ENCODE measurements at regions not wholly inside any gene's neighbourhood (a gene's known extent, or its start where the extent isn't known, plus 50 kb on each side); places are given as distances from the start of the nearest gene placed in this dataset.
"Not testable (repeated sequence)": the region's sequence is repeated elsewhere in the genome, so short reads cannot be mapped to it uniquely, and the experiment has no call there.

DNA sequence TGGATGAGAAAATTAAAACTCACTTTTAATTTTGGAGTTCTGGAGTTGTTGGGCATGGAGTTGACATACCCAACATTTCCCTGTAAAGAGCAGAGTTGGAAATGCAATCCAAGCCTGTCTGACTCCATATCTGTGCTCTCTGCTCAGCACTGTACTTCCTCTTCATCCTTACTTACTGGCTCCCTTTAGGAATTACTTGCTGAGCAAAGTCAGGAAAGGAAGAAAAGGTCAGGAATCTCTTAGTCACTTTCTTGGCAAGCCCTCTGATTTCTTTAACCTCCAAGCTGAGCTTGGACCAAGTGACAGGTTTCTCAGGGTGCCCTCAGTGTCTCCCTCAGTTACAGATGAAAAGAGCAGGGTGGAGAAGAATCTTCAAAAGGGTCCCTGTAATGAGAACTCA, 501.5 kb downstream of the ZIC3 start:
- Histone ChIP-seq H3K36me3 (ENCODE audit: control insufficient read depth, insufficient read depth, low read length) (no peaks in the 10 kb centered on the region), H3K9me3 (ENCODE audit: control insufficient read depth, insufficient read depth, low read length) (no peaks in the 10 kb centered on the region), H3K27ac (ENCODE audit: low read depth, low read length) (no peak overlapping the region), H3K4me1 (ENCODE audit: control insufficient read depth, insufficient read depth, low read length) (no peaks in the 10 kb centered on the region), H3K9ac (ENCODE audit: low read depth, low read length) (no peak overlapping the region), H3K4me3 (ENCODE audit: low read depth, low read length) (no peak overlapping the region), H3K27me3 (ENCODE audit: control insufficient read depth, insufficient read depth, low read length) (no peaks in the 10 kb centered on the region)

DNA sequence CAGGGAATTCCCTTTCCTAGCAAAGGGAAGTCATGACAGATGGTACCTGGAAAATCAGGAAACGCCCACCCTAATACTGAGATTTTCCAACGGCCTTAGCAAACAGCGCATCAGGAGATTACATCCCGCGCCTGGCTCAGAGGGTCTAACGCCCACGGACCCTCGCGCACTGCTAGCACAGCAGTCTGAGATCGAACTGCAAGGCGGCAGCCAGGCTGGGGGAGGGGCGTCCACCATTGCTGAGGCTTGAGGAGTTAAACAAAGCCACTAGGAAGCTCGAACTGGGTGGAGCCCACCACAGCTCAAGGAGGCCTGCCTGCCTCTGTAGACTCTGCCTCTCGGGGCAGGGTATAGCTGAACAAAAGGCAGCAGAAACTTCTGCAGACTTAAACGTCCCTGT, 507.7 kb downstream of the ZIC3 start:
- Histone ChIP-seq H3K4me3 (ENCODE audit: low read depth, low read length) (no peak overlapping the region), H3K36me3 (ENCODE audit: control insufficient read depth, insufficient read depth, low read length) (no peaks in the 10 kb centered on the region)

DNA sequence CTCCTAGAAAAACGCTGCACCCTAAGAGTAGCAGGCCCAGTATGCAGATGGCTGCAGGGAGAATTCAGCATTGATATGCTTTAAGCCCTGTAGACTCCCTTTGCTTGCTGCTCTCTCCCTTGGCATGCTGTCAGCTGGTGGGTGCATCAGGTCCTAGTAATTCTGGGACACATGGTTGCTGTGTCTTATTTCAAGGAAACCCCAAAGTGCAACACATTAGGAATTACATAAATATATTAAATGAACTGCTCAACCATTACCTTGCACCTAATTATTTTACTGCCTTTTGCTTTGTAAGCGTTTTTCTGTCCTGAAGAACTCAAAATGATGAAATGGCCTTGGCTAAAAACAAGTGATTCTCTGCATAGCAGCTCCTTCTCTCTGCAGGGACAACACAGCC, 516.3 kb downstream of the ZIC3 start:
- Histone ChIP-seq H3K27me3 (ENCODE audit: control insufficient read depth, insufficient read depth, low read length) (no peaks in the 10 kb centered on the region), H3K27ac (ENCODE audit: low read depth, low read length) (no peak overlapping the region), H3K4me1 (ENCODE audit: control insufficient read depth, insufficient read depth, low read length) (peaks cover 13% of the 10 kb centered on the region; the same call in 1 of the 2 replicates), H3K9me3 (ENCODE audit: control insufficient read depth, insufficient read depth, low read length) (peaks cover 11% of the 10 kb centered on the region), H3K4me3 (ENCODE audit: low read depth, low read length) (no peak overlapping the region), H3K36me3 (ENCODE audit: control insufficient read depth, insufficient read depth, low read length) (no peaks in the 10 kb centered on the region), H3K9ac (ENCODE audit: low read depth, low read length) (no peak overlapping the region)

More for the DNA sequence above, 507.7 kb downstream of the ZIC3 start:
- no peak overlapping the region for H3K9ac ChIP-seq (ENCODE audit: low read depth, low read length)
- H3K27me3 ChIP-seq (ENCODE audit: control insufficient read depth, insufficient read depth, low read length): no peaks in the 10 kb centered on the region
- H3K9me3 ChIP-seq (ENCODE audit: control insufficient read depth, insufficient read depth, low read length): no peaks in the 10 kb centered on the region
- no peak overlapping the region for H3K27ac ChIP-seq (ENCODE audit: low read depth, low read length)
- H3K4me1 ChIP-seq (ENCODE audit: control insufficient read depth, insufficient read depth, low read length): no peaks in the 10 kb centered on the region

DNA sequence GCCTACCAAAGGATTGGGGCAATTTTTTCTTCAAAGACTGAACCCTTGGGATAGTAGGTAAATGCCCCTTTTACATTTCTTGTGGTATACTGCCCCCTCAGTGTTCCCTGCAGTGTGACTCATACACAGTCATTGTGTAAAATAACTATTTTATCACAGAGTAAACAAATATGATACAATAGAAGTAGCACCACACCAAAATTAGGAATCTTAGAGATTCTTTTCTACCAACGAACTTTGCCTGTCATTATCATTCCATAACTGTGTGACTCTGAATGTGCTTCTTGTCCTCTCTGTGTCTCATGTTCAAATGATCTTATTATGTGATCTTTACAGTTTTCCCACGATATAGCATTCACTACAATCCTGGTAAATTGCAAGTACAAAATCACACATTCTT, 517.0 kb downstream of the ZIC3 start:
- Histone ChIP-seq H3K9ac (ENCODE audit: low read depth, low read length) (no peak overlapping the region), H3K27ac (ENCODE audit: low read depth, low read length) (no peak overlapping the region), H3K4me3 (ENCODE audit: low read depth, low read length) (no peak overlapping the region), H3K9me3 (ENCODE audit: control insufficient read depth, insufficient read depth, low read length) (peaks cover 11% of the 10 kb centered on the region), H3K36me3 (ENCODE audit: control insufficient read depth, insufficient read depth, low read length) (no peaks in the 10 kb centered on the region), H3K4me1 (ENCODE audit: control insufficient read depth, insufficient read depth, low read length) (peaks cover 13% of the 10 kb centered on the region; the same call in 1 of the 2 replicates), H3K27me3 (ENCODE audit: control insufficient read depth, insufficient read depth, low read length) (no peaks in the 10 kb centered on the region)

DNA sequence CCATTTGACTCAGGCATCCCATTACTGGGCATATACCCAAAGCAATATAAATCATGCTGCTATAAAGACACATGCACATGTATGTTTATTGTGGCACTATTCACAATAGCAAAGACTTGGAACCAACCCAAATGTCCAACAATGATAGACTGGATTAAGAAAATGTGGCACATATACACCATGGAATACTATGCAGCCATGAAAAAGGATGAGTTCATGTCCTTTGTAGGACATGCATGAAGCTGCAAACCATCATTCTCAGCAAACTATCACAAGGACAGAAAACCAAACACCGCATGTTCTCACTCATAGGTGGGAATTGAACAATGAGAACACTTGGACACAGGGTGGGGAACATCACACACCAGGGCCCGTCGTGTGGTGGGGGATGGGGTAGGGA, 545.0 kb downstream of the ZIC3 start:
- H3K27ac ChIP-seq (ENCODE audit: low read depth, low read length); H3K36me3 ChIP-seq (ENCODE audit: control insufficient read depth, insufficient read depth, low read length); H3K27me3 ChIP-seq (ENCODE audit: control insufficient read depth, insufficient read depth, low read length); H3K4me1 ChIP-seq (ENCODE audit: control insufficient read depth, insufficient read depth, low read length); H3K4me3 ChIP-seq (ENCODE audit: low read depth, low read length); H3K9ac ChIP-seq (ENCODE audit: low read depth, low read length); H3K9me3 ChIP-seq (ENCODE audit: control insufficient read depth, insufficient read depth, low read length): not testable (repeated sequence)

DNA sequence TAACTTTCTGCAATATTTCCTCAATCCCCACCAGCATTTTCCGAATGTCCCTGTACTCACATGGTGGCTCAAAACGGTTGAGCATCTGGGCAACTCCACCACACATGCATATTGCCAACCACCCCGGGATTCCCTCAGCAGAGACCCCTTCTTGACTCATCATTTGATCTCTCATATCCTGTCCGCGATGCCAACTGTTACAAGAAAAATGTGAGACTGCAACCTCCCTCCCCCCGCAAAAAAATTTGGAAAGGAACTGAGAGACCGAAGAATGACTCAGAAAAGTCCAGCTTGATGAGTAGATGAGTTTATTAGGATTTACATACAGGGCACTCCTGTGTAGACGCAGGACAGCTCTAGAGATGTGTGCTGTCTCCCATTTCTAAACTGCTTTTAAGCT, 561.4 kb downstream of the ZIC3 start:
- no peaks in the 10 kb centered on the region for H3K9me3 ChIP-seq (ENCODE audit: control insufficient read depth, insufficient read depth, low read length)
- no peaks in the 10 kb centered on the region; the same call in 1 of the 2 replicates for H3K27me3 ChIP-seq (ENCODE audit: control insufficient read depth, insufficient read depth, low read length)
- H3K4me3 ChIP-seq (ENCODE audit: low read depth, low read length): no peak overlapping the region
- H3K27ac ChIP-seq (ENCODE audit: low read depth, low read length): no peak overlapping the region
- H3K4me1 ChIP-seq (ENCODE audit: control insufficient read depth, insufficient read depth, low read length): peaks cover 10% of the 10 kb centered on the region; the same call in 1 of the 2 replicates
- H3K36me3 ChIP-seq (ENCODE audit: control insufficient read depth, insufficient read depth, low read length): no peaks in the 10 kb centered on the region
- no peak overlapping the region for H3K9ac ChIP-seq (ENCODE audit: low read depth, low read length)

DNA sequence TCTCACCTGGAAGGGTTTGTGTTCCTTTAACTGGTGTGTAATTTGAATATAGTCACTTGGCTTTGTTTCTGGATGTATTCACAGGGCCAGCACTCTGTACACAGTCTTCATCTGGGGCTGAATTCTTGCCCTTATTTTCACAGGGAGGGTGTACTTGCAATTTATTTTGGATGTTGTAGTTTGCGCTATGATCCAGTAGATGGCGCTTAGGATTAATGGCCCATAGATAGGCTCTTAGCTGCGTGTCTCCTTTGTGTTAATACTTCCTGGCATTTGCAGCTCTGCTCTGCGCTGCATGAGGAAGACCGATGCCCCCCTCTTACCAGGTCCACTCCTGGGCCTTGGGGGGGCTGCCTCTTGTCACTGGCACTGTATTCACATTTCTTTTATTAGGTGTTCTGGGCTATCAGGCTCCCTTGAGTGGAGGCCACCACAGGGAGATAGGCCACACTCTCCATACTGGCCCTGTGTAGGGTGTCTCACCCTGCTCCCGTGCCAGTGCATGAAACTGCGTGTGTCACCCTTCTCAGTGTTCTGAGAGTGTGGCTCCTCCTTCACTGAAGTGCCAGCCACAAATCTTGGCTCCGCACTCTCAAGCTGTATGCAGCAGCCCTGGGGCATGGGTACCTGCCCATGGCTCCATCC, 562.2 kb downstream of the ZIC3 start:
- Histone ChIP-seq H3K36me3 (ENCODE audit: control insufficient read depth, insufficient read depth, low read length) (no peaks in the 10 kb centered on the region), H3K27ac (ENCODE audit: low read depth, low read length) (no peak overlapping the region), H3K9me3 (ENCODE audit: control insufficient read depth, insufficient read depth, low read length) (no peaks in the 10 kb centered on the region), H3K9ac (ENCODE audit: low read depth, low read length) (no peak overlapping the region), H3K4me1 (ENCODE audit: control insufficient read depth, insufficient read depth, low read length) (peaks cover 10% of the 10 kb centered on the region; the same call in 1 of the 2 replicates), H3K4me3 (ENCODE audit: low read depth, low read length) (no peak overlapping the region), H3K27me3 (ENCODE audit: control insufficient read depth, insufficient read depth, low read length) (no peaks in the 10 kb centered on the region; the same call in 1 of the 2 replicates)

DNA sequence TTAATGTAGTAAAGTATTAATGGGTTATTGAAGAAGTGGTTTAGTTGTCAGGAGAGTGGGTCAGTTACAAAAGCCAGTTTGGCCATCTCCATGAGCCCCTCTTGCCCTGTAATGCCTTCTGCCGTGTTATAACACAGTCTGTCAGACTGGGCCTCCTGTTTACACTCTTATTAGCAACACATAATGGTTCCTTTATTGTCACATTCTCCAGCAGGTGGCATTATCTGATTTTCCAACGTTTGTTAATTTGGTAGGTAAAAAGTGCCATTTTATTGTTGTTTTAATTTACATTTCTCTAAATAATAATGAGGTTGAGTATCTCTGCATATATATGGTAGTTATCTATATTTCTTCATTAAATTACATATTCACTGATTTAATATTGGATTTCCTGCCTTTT, 560.8 kb downstream of the FGF13 start:
- no peak overlapping the region for H3K4me3 ChIP-seq (ENCODE audit: low read depth, low read length)
- no peak overlapping the region for H3K27ac ChIP-seq (ENCODE audit: low read depth, low read length)
- H3K9me3 ChIP-seq (ENCODE audit: control insufficient read depth, insufficient read depth, low read length): no peaks in the 10 kb centered on the region
- H3K27me3 ChIP-seq (ENCODE audit: control insufficient read depth, insufficient read depth, low read length): no peaks in the 10 kb centered on the region; the same call in 1 of the 2 replicates
- H3K9ac ChIP-seq (ENCODE audit: low read depth, low read length): no peak overlapping the region
- no peaks in the 10 kb centered on the region for H3K36me3 ChIP-seq (ENCODE audit: control insufficient read depth, insufficient read depth, low read length)
- H3K4me1 ChIP-seq (ENCODE audit: control insufficient read depth, insufficient read depth, low read length): peaks cover 10% of the 10 kb centered on the region; the same call in 1 of the 2 replicates

DNA sequence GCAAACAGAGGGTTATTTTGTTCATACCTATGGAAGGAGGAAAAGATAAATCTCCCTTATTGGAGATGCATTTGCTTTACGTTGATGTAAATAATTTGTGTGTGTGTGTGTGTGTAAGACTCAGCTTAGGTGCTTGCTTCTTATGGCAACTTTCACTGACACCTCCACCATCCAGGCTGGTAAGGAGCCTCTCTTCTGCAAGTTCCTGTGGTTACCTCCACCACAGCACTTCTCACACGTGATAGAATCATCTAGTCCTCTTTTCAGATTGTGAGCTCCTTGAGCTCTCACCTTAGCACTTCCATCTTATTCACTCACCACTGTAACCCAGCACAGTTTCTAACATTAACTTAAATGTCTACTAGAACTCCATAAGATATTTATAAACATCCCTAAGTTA, 553.7 kb downstream of the FGF13 start:
- H3K9ac ChIP-seq (ENCODE audit: low read depth, low read length): no peak overlapping the region
- H3K36me3 ChIP-seq (ENCODE audit: control insufficient read depth, insufficient read depth, low read length): no peaks in the 10 kb centered on the region
- no peaks in the 10 kb centered on the region for H3K9me3 ChIP-seq (ENCODE audit: control insufficient read depth, insufficient read depth, low read length)
- H3K4me1 ChIP-seq (ENCODE audit: control insufficient read depth, insufficient read depth, low read length): peaks cover 10% of the 10 kb centered on the region; the same call in 1 of the 2 replicates
- no peak overlapping the region for H3K4me3 ChIP-seq (ENCODE audit: low read depth, low read length)
- no peaks in the 10 kb centered on the region for H3K27me3 ChIP-seq (ENCODE audit: control insufficient read depth, insufficient read depth, low read length)
- no peak overlapping the region for H3K27ac ChIP-seq (ENCODE audit: low read depth, low read length)

DNA sequence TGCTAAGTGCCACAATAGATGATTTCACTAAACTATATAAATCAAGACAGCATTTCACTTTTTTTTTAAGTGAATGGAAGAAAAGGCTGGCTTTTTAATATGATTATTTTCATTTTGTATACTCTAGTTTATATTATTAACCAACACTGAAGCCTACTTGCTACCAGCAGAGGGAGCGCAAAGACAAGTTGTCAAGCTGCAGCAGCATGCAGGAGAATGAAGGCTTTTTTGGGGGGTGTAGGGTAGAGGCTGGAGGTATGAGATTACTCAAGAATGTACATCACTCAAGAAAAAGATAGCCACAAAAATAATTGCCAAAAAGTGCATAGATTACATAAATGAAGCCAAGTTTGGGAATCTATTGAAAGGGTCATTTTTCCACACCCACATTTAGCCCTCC, 519.5 kb downstream of the FGF13 start:
- Histone ChIP-seq H3K9me3 (ENCODE audit: control insufficient read depth, insufficient read depth, low read length) (no peaks in the 10 kb centered on the region), H3K4me3 (ENCODE audit: low read depth, low read length) (no peak overlapping the region), H3K4me1 (ENCODE audit: control insufficient read depth, insufficient read depth, low read length) (no peaks in the 10 kb centered on the region), H3K36me3 (ENCODE audit: control insufficient read depth, insufficient read depth, low read length) (no peaks in the 10 kb centered on the region), H3K27ac (ENCODE audit: low read depth, low read length) (no peak overlapping the region), H3K27me3 (ENCODE audit: control insufficient read depth, insufficient read depth, low read length) (no peaks in the 10 kb centered on the region), H3K9ac (ENCODE audit: low read depth, low read length) (no peak overlapping the region)

DNA sequence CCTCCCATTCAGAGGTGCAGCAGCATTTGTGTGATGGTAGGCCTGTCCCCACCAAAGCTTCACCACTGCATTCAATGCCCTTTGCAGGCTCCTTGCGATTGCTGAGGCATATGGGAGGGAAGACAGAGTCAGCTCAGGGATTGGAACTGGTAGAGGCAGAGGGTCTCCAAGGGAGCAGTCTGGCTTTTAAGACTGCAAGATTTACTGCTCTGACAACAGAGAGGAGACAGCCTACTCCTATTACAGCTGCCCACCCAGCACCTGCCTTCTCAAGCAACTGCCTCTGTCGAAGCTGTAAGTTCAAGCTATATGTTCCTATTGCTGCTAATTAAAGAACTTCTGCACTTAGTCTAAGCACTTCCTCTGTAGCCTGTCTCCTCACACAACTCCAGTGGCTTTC, 481.8 kb downstream of the FGF13 start:
- no peaks in the 10 kb centered on the region for H3K4me1 ChIP-seq (ENCODE audit: control insufficient read depth, insufficient read depth, low read length)
- H3K27ac ChIP-seq (ENCODE audit: low read depth, low read length): no peak overlapping the region
- H3K4me3 ChIP-seq (ENCODE audit: low read depth, low read length): no peak overlapping the region
- H3K9ac ChIP-seq (ENCODE audit: low read depth, low read length): no peak overlapping the region
- H3K36me3 ChIP-seq (ENCODE audit: control insufficient read depth, insufficient read depth, low read length): no peaks in the 10 kb centered on the region
- H3K27me3 ChIP-seq (ENCODE audit: control insufficient read depth, insufficient read depth, low read length): no peaks in the 10 kb centered on the region; the same call in 1 of the 2 replicates
- peaks cover 13% of the 10 kb centered on the region for H3K9me3 ChIP-seq (ENCODE audit: control insufficient read depth, insufficient read depth, low read length)
